Neural crest cell (in vitro differentiated cells): ENCODE measurements at regions not wholly inside any gene's neighbourhood (a gene's known extent, or its start where the extent isn't known, plus 50 kb on each side); places are given as distances from the start of the nearest gene placed in this dataset.

Source experiments
- DNase-seq: peaks from one replicate; pipeline ENCODE4 v3.0.0; 2021; ENCODE audit warnings: low read depth, mixed read lengths, low spot score
- H3K27ac Mint-ChIP-seq: one replicate; pipeline ENCODE4 v1.8.0; 2021; ENCODE audit warnings: mild to moderate bottlenecking, mixed read lengths; ENCODE audit not compliant: unreplicated experiment
- H3K27me3 Mint-ChIP-seq: 2 replicates; pipeline ENCODE4 v1.8.0; 2021; ENCODE audit warnings: low read depth, mild to moderate bottlenecking, mixed read lengths
- H3K36me3 Mint-ChIP-seq: 2 replicates; pipeline ENCODE4 v1.8.0; 2021; ENCODE audit warnings: low read depth, mild to moderate bottlenecking, mixed read lengths
- H3K4me1 Mint-ChIP-seq: 2 replicates; pipeline ENCODE4 v1.8.0; 2021; ENCODE audit warnings: mixed read lengths
- H3K4me3 Mint-ChIP-seq: one replicate; pipeline ENCODE4 v1.8.0; 2021; ENCODE audit warnings: mild to moderate bottlenecking, mixed read lengths
- H3K9me3 Mint-ChIP-seq: 2 replicates; pipeline ENCODE4 v1.8.0; 2021; ENCODE audit warnings: mixed read lengths
- TF ChIP-seq, protein P1 (sequence below): fragments of 200-600 bp; sonication (generic); conservative IDR thresholded peaks from 2 replicates; pipeline ENCODE4 v1.5.0; 2021; ENCODE audit warnings: antibody characterized with exemption, mild to moderate bottlenecking

DNA sequence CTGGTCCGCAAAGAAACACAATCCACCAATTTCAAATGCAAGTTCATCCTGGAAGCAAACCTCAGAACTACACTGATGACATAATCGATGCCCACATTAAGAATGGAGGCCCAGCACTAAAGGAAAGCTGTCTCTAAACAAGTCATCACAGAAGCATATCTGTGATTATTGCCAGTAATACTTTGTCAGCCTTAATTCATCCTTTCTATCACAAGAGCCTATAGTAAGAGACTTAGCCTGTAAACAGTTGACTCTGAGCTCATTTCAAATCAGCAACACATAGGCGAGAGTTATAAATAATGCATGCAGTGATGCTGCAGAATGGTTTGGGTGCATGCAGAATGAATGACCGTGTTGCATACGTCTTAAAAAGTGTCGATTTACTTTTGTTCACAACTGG, 105.9 kb upstream of the ZFP42 start:
- Mint-ChIP-seq H3K27me3 (no peaks in the 10 kb centered on the region), H3K9me3 (peaks cover 8% of the 10 kb centered on the region), H3K36me3 (no peaks in the 10 kb centered on the region), H3K4me3 (no peak overlapping the region), H3K27ac (no peak overlapping the region), H3K4me1 (peaks cover 4% of the 10 kb centered on the region)
- DNase-seq, result no peak
- TF ChIP-seq, protein P1, sequence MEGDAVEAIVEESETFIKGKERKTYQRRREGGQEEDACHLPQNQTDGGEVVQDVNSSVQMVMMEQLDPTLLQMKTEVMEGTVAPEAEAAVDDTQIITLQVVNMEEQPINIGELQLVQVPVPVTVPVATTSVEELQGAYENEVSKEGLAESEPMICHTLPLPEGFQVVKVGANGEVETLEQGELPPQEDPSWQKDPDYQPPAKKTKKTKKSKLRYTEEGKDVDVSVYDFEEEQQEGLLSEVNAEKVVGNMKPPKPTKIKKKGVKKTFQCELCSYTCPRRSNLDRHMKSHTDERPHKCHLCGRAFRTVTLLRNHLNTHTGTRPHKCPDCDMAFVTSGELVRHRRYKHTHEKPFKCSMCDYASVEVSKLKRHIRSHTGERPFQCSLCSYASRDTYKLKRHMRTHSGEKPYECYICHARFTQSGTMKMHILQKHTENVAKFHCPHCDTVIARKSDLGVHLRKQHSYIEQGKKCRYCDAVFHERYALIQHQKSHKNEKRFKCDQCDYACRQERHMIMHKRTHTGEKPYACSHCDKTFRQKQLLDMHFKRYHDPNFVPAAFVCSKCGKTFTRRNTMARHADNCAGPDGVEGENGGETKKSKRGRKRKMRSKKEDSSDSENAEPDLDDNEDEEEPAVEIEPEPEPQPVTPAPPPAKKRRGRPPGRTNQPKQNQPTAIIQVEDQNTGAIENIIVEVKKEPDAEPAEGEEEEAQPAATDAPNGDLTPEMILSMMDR, result no peak

DNA sequence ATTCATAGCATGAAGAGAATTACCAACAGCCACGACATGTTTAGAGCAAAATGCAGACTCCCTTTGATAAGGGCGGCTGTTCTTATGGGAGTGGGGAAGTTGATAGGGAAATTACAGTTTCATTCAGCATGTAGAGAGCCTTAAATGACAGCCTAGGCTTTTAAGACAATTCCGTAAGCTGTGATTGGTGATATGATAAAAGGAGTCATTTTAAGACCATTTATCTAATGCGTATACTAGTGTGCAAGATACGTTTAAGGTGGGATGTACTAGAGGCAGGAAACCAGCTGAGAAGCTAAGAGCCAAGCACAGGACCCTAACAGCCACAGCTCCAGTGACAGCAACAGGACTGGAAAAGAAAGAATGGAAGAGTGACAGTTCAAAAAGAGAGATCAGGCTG, 102.2 kb upstream of the ZFP42 start:
- no peak overlapping the region for H3K4me3 Mint-ChIP-seq
- H3K9me3 Mint-ChIP-seq, result no peaks in the 10 kb centered on the region
- H3K4me1 Mint-ChIP-seq, result peaks cover 4% of the 10 kb centered on the region
- H3K27me3 Mint-ChIP-seq, result no peaks in the 10 kb centered on the region
- H3K27ac Mint-ChIP-seq, result no peak overlapping the region
- H3K36me3 Mint-ChIP-seq, result no peaks in the 10 kb centered on the region
- DNase-seq, result no peak
- TF ChIP-seq, protein P1, result no peak

DNA sequence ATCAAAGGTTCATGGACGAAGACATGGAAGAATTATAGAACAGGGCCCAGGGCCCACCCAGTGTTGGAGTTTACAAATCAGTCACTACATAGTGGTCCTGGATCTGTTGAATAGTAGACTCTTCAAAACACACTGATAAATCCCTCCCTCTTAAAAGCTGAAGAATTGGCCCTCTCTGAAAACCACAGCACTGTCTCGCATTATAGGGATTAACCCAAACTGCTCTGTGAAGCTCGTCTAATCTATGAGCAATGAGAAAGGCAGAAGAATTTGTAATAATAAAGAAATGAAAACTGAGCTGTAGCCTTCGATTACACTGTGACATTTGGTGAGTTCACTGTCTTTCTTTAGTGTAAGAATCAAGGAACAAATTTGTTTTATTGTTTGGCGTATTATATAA, 92.5 kb upstream of the ZFP42 start:
- Mint-ChIP-seq H3K4me3 (no peak overlapping the region), H3K27ac (no peak overlapping the region), H3K9me3 (peaks cover 8% of the 10 kb centered on the region), H3K36me3 (no peaks in the 10 kb centered on the region), H3K27me3 (no peaks in the 10 kb centered on the region), H3K4me1 (no peaks in the 10 kb centered on the region)
- TF ChIP-seq, protein P1, result no peak
- DNase-seq, result no peak

DNA sequence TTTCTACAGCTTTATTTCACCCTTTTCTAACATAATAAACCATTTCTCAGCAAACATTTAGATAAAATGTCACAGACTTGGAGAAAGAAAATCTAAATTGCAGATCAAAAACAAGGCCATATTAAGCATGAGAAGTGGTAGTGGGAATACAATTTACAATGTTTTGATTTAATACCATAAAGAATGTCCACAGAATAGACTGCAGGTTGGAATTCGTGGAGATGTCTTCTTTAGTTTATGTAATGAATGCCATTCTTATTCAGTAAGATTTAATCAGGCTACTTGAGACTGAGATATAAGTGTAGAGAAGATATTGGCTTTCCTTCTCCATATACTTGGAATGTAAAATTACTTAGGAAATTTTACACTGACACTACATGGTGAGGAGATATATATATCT, 91.9 kb upstream of the ZFP42 start:
- TF ChIP-seq, protein P1, result no peak
- Mint-ChIP-seq H3K36me3 (no peaks in the 10 kb centered on the region), H3K9me3 (peaks cover 8% of the 10 kb centered on the region), H3K4me1 (no peaks in the 10 kb centered on the region), H3K27ac (no peak overlapping the region), H3K4me3 (no peak overlapping the region), H3K27me3 (no peaks in the 10 kb centered on the region)
- DNase-seq, result no peak

DNA sequence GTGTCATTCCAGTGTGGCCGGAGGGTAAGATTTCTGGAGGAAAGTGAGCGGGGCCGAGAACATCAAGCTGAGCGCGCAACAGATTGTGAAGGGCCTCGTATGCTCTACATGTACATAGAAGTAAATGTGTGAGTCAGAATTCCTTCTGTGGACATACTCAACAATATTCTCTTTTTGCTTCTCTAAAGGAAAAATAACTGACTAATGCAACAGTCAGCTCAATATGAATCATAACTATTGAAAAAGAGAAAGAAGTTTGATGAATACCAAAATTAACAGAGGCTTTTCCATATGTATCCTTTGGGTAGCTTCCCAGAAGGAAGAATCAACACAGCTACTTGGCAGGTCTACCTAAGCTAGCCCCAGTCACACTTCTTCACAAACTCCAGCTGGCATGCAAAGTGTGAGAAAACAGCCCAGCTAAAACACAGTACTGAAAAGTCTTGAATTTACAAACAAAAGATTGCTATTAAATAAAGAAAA, 87.5 kb upstream of the ZFP42 start:
- no peak for DNase-seq
- Mint-ChIP-seq H3K27ac (no peak overlapping the region), H3K4me1 (no peaks in the 10 kb centered on the region), H3K9me3 (no peaks in the 10 kb centered on the region), H3K36me3 (no peaks in the 10 kb centered on the region), H3K4me3 (no peak overlapping the region), H3K27me3 (no peaks in the 10 kb centered on the region)
- TF ChIP-seq, protein P1, result no peak

DNA sequence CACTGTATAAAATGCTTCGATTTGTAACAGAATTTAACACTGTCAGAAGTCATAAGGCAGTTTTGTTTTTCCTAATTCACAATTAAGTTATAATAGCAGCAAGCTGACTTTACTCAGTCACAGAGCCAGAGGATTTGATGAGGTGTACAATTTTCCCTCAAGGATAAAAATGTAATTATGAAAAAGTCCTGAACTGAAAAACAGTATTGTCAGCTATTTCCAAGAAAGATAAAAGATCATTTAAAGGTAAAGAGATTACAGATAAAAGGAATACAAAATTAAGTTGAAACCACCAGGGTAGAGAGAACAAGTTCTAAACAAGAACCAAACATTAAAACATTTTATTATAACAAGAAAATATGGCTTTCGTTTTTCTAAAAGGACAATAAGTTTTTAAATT, 86.8 kb upstream of the ZFP42 start:
- no peaks in the 10 kb centered on the region for H3K4me1 Mint-ChIP-seq
- TF ChIP-seq, protein P1, result no peak
- H3K9me3 Mint-ChIP-seq, result no peaks in the 10 kb centered on the region
- no peak overlapping the region for H3K27ac Mint-ChIP-seq
- no peak overlapping the region for H3K4me3 Mint-ChIP-seq
- H3K27me3 Mint-ChIP-seq, result no peaks in the 10 kb centered on the region
- no peaks in the 10 kb centered on the region for H3K36me3 Mint-ChIP-seq
- no peak for DNase-seq
